ENCODE measurements at regions not wholly inside any gene's neighbourhood (a gene's known extent, or its start where the extent isn't known, plus 50 kb on each side); places are given as distances from the start of the nearest gene placed in this dataset.

DNA sequence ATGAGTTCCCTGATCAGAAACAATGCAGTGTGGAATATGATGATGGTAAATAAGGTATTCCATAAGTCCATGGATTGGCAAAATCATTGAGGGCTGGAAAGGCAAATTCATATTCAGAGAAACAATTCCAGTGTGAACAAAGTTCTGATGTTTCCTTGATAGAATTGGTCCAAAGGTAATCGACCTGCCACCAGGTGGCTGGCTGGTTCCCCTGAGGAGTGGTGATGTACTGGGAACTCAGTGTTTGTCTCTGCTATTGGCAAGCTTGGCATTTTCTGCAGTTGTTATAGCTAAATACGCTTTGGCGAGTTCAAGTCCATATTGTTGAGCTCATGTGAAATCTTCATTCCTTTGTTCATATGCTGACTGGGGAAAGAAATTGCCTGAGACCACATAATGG, 165.5 kb upstream of the PTGFR start:
- no peaks in the 10 kb centered on the region for H3K36me3 ChIP-seq
- H3K27me3 ChIP-seq (replicated peaks; ENCODE audit: insufficient read depth) = no peaks in the 10 kb centered on the region
- H3K4me1 ChIP-seq (replicated peaks) = no peaks in the 10 kb centered on the region
- no peak overlapping the region for H3K4me3 ChIP-seq
- TF ChIP-seq POLR2A (IDR thresholded peaks at IDR 0.05) (no peak), POLR2AphosphoS5 (IDR thresholded peaks at IDR 0.05) (no peak)
- TF ChIP-seq, protein P1, sequence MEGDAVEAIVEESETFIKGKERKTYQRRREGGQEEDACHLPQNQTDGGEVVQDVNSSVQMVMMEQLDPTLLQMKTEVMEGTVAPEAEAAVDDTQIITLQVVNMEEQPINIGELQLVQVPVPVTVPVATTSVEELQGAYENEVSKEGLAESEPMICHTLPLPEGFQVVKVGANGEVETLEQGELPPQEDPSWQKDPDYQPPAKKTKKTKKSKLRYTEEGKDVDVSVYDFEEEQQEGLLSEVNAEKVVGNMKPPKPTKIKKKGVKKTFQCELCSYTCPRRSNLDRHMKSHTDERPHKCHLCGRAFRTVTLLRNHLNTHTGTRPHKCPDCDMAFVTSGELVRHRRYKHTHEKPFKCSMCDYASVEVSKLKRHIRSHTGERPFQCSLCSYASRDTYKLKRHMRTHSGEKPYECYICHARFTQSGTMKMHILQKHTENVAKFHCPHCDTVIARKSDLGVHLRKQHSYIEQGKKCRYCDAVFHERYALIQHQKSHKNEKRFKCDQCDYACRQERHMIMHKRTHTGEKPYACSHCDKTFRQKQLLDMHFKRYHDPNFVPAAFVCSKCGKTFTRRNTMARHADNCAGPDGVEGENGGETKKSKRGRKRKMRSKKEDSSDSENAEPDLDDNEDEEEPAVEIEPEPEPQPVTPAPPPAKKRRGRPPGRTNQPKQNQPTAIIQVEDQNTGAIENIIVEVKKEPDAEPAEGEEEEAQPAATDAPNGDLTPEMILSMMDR (IDR thresholded peaks at IDR 0.05) = no peak
- no peak overlapping the region for H3K27ac ChIP-seq
- no peaks in the 10 kb centered on the region for H3K9me3 ChIP-seq
- intact Hi-C loops (cut with DNase I) = no loop called here
- no peak for DNase-seq (ENCODE audit: low spot score)
- WGBS = 73% methylated on average over 3 of the region's 3 CpGs

DNA sequence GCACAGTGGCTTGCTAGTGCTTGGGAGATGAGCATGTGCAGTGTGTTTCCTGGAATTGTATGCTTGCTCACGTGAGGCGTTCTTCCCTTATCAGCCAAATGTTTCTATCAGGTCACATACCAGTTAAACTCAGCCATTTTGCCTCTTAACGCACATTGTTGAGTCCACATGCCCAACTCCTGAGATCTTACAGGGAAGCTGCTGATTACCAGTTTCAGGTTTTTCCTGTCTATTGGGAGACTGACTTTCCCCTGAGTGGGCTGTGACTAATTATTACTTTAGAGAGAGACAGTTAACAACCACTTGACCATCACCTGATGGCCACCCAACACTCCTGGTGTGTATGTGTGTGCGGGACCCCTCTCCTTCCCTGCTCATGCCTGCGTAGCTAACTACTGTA, 161.3 kb upstream of the PTGFR start:
- DNase-seq (ENCODE audit: low spot score) = no peak
- Histone ChIP-seq H3K4me3 (no peak overlapping the region), H3K9me3 (no peaks in the 10 kb centered on the region), H3K27ac (no peak overlapping the region), H3K4me1 (replicated peaks) (no peaks in the 10 kb centered on the region), H3K27me3 (replicated peaks; ENCODE audit: insufficient read depth) (no peaks in the 10 kb centered on the region), H3K36me3 (no peaks in the 10 kb centered on the region)
- TF ChIP-seq, protein P1 (IDR thresholded peaks at IDR 0.05) = no peak
- intact Hi-C loops (cut with DNase I) = no loop called here
- 71% methylated on average over 5 of the region's 5 CpGs for WGBS

DNA sequence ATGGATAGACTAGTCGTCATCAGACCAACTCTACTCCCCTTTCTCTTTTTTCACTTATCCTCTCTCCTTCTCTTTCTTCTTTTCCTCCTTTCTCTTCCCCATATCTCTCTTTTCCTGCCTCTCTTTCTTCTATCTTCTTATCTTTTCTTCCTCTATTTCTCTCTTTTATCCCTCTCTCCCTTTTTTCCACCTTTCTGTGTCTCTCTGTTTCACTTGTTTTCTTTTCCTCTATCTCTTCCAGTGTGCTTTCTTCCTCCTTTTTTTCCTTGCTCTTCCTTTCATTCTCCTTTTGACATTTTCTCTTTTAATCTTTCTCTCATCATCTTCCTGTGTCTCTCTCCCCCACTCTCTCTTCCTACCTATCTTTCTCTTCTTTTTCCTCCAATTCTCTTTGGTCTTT, 159.0 kb upstream of the PTGFR start:
- Histone ChIP-seq H3K4me3 (no peak overlapping the region), H3K27me3 (replicated peaks; ENCODE audit: insufficient read depth) (no peaks in the 10 kb centered on the region), H3K4me1 (replicated peaks) (no peaks in the 10 kb centered on the region), H3K9me3 (no peaks in the 10 kb centered on the region), H3K36me3 (no peaks in the 10 kb centered on the region), H3K27ac (no peak overlapping the region)
- WGBS = 68% methylated on average over 1 of the region's 1 CpG
- no peak for TF ChIP-seq POLR2A (IDR thresholded peaks at IDR 0.05)
- no peak for TF ChIP-seq POLR2AphosphoS5 (IDR thresholded peaks at IDR 0.05)
- TF ChIP-seq, protein P1 (IDR thresholded peaks at IDR 0.05) = no peak
- DNase-seq (ENCODE audit: low spot score) = no peak
- intact Hi-C loops (cut with DNase I) = no loop called here

DNA sequence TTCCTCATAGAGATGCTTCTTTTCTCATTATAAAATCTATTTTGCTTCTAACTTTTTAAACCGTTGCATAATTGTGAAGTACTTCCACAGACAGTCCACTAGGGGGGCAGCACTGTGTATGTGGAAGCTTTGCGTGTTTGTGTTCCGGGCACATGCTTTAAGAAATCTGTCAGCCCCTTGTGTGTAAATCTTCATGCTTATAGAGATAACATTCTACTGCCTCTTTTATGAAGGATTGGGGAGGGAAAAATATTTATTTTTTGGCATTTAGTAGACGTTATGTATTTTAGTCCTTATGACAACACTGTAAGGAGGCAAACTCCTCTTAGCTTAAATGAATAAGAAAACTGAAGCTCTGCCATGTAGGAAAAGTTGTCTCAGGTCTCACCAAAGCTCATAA, 157.3 kb upstream of the PTGFR start:
- no peak overlapping the region for H3K27ac ChIP-seq
- DNase-seq (ENCODE audit: low spot score) = no peak
- no peaks in the 10 kb centered on the region for H3K9me3 ChIP-seq
- no peaks in the 10 kb centered on the region for H3K4me1 ChIP-seq (replicated peaks)
- no peaks in the 10 kb centered on the region for H3K36me3 ChIP-seq
- WGBS = 35% methylated on average over 4 of the region's 4 CpGs
- no peak for TF ChIP-seq POLR2A (IDR thresholded peaks at IDR 0.05)
- TF ChIP-seq, protein P1 (IDR thresholded peaks at IDR 0.05) = peak; percentile 12 to 41 (median 26)
- intact Hi-C loops (cut with DNase I) = no loop called here
- no peak overlapping the region for H3K4me3 ChIP-seq
- no peaks in the 10 kb centered on the region for H3K27me3 ChIP-seq (replicated peaks; ENCODE audit: insufficient read depth)

DNA sequence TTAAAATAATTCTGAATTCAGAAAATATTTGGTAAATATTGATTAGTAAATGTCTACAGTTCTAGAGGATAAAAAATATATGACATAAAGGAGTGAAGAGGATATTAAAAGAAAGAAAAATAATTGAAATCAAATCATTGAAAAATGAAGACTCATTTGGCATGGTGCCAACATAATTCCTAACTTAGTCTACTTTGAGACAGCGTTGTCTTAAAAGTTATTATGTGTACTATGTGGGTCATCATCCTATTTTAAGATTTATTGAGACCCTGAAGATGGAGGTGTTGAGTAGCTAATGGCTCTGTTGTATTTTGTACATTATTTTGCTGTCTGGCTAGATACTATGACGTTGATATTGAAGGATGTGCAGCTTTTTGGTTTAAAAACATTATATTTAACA, 156.7 kb upstream of the PTGFR start:
- intact Hi-C loops (cut with DNase I) = no loop called here
- Histone ChIP-seq H3K9me3 (no peaks in the 10 kb centered on the region), H3K27ac (no peak overlapping the region), H3K4me1 (replicated peaks) (no peaks in the 10 kb centered on the region), H3K36me3 (no peaks in the 10 kb centered on the region), H3K4me3 (no peak overlapping the region), H3K27me3 (replicated peaks; ENCODE audit: insufficient read depth) (no peaks in the 10 kb centered on the region)
- TF ChIP-seq POLR2AphosphoS5 (IDR thresholded peaks at IDR 0.05) = no peak
- TF ChIP-seq, protein P1 (IDR thresholded peaks at IDR 0.05) = no peak
- no peak for TF ChIP-seq POLR2A (IDR thresholded peaks at IDR 0.05)
- DNase-seq (ENCODE audit: low spot score) = no peak
- 65% methylated on average over 2 of the region's 2 CpGs for WGBS

Data from prostate gland (tissue), 2 donors.